Mucosa of descending colon (tissue), 3 donors: ENCODE measurements at regions not wholly inside any gene's neighbourhood (a gene's known extent, or its start where the extent isn't known, plus 50 kb on each side); places are given as distances from the start of the nearest gene placed in this dataset.

Experiments used
- ATAC-seq: fragments of 200-7000 bp; cut with Tn5 transposase; one replicate; pipeline ENCODE4 v1.9.1; 2020; ENCODE audit warnings: mild to moderate bottlenecking, moderate library complexity
- DNase-seq, 3 donors: peaks; one replicate each; pipeline ENCODE4 v3.0.0-alpha.2; 2020
- H3K36me3 ChIP-seq: fragments of 200-600 bp; one replicate; pipeline ENCODE4 v1.8.0; 2021; ENCODE audit warnings: low read depth, mild to moderate bottlenecking
- H3K4me1 ChIP-seq: fragments of 200-600 bp; one replicate; pipeline ENCODE4 v1.8.0; 2021; ENCODE audit warnings: low read depth, mild to moderate bottlenecking
- H3K4me3 ChIP-seq: fragments of 200-600 bp; one replicate; pipeline ENCODE4 v1.8.0; 2021; ENCODE audit warnings: mild to moderate bottlenecking
- H3K9me3 ChIP-seq: fragments of 200-600 bp; one replicate; pipeline ENCODE4 v1.8.0; 2021; ENCODE audit warnings: mild to moderate bottlenecking
- CTCF ChIP-seq: fragments of 200-600 bp; IDR thresholded peaks from one replicate; pipeline ENCODE4 v1.8.0; 2022; ENCODE audit warnings: antibody characterized with exemption, mild to moderate bottlenecking
- intact Hi-C, 2 donors: fragments of 100-400 bp; cut with DNase I in 1 of 2; cut with micrococcal nuclease in 1 of 2; formaldehyde crosslinking; loops; one replicate each; pipeline versions ENCODE4 v1.11.0 to v1.11.1; 2022; cut with DNase I, micrococcal nuclease
- donor health status: DM: no; HTN: no; CAD: no; lungs with moderate emphysema.
- donor health status: DM: no; HTN: no; CAD: no.
- donor health status: DM: no; HTN: yes; CAD: no.

- H3K4me1 ChIP-seq = no peaks in the 10 kb centered on the region
- no peak for ATAC-seq
- no peak overlapping the region for H3K4me3 ChIP-seq
- no peak for DNase-seq
- TF ChIP-seq CTCF = no peak
- no peaks in the 10 kb centered on the region for H3K9me3 ChIP-seq
- no peaks in the 10 kb centered on the region for H3K36me3 ChIP-seq
- intact Hi-C loops = no loop called here
Measured at GRCh38 chr22:49538006-49538405, 289.7 kb downstream of the BRD1 start.

GRCh38 chr22:49536571-49537131, 291.0 kb downstream of the BRD1 start:
- Histone ChIP-seq H3K9me3 (no peaks in the 10 kb centered on the region), H3K36me3 (no peaks in the 10 kb centered on the region), H3K4me1 (no peaks in the 10 kb centered on the region), H3K4me3 (no peak overlapping the region)
- DNase-seq = no peak
- intact Hi-C loops = no loop called here
- no peak for ATAC-seq
- TF ChIP-seq CTCF = no peak

- DNase-seq (no peak), ATAC-seq (no peak)
- Histone ChIP-seq H3K36me3 (no peaks in the 10 kb centered on the region), H3K4me1 (no peaks in the 10 kb centered on the region), H3K9me3 (no peaks in the 10 kb centered on the region), H3K4me3 (no peak overlapping the region)
- intact Hi-C loops = no loop called here
- no peak for TF ChIP-seq CTCF
Measured at GRCh38 chr22:49535527-49536125, 292.0 kb downstream of the BRD1 start.

- H3K36me3 ChIP-seq = no peaks in the 10 kb centered on the region
Measured at GRCh38 chr22:49535126-49535525, 292.5 kb downstream of the BRD1 start.

GRCh38 chr22:49534386-49534785, 293.3 kb downstream of the BRD1 start:
- Histone ChIP-seq H3K4me3 (no peak overlapping the region), H3K9me3 (no peaks in the 10 kb centered on the region), H3K4me1 (no peaks in the 10 kb centered on the region), H3K36me3 (no peaks in the 10 kb centered on the region)
- intact Hi-C loops = no loop called here
- ATAC-seq (no peak), DNase-seq (no peak)
- TF ChIP-seq CTCF = no peak

More at GRCh38 chr22:49535126-49535525, 292.5 kb downstream of the BRD1 start:
- Histone ChIP-seq H3K9me3 (no peaks in the 10 kb centered on the region), H3K4me3 (no peak overlapping the region), H3K4me1 (no peaks in the 10 kb centered on the region)
- ATAC-seq = no peak
- intact Hi-C loops = no loop called here
- no peak for TF ChIP-seq CTCF
- DNase-seq = no peak
